ENCODE measurements at regions not wholly inside any gene's neighbourhood (a gene's known extent, or its start where the extent isn't known, plus 50 kb on each side); places are given as distances from the start of the nearest gene placed in this dataset.
"Not testable (repeated sequence)": the region's sequence is repeated elsewhere in the genome, so short reads cannot be mapped to it uniquely, and the experiment has no call there.

DNA sequence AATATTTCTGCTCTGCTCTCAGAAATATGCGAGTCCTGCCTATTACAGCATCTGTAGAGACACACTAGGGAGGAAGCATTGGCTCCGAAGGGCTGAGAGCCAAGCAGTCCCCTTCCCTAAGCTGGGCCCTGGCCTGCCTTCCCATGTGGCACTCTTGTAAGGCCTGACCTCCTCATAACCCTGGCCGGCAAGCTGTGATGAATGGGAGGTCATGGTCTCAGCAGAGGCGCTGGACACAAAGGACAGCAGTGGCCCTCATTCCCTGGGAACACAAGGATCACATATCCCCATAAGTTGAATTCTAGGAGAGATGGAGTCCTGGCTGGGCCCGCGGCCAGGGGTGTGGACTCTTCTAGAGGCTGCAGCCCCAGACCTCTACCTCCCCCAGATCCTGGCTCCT lies 483.3 kb downstream of the ZNF536 start:
- H3K27me3 ChIP-seq (ENCODE audit: control insufficient read depth, insufficient read depth, low read length), result no peaks in the 10 kb centered on the region
- no peak overlapping the region for H3K4me3 ChIP-seq (ENCODE audit: insufficient read depth, low read depth, low read length)
- no peak for DNase-seq
- H3K36me3 ChIP-seq (replicated peaks; ENCODE audit: control insufficient read depth, insufficient read depth, low read length), result no peaks in the 10 kb centered on the region

DNA sequence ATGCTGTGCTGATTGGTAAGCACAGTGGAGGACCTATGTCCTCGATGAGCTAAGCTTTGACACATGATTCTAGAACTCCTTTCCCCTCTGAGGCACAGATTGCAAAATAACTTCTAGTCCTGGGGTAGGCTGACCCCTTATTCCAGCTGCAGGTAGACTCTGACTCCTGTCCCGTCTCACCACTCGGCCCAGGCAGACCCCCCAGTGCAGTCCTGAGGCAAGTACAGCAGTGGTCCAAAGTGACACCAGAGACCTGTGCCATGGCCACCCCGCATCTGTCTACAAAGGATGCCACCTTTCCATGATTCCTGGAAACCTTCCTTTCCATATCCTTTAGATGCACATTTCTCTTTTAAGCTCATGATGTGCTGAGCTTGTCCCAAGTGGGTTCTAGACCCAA lies 482.5 kb downstream of the ZNF536 start:
- Histone ChIP-seq H3K27me3 (ENCODE audit: control insufficient read depth, insufficient read depth, low read length) (no peaks in the 10 kb centered on the region), H3K4me3 (ENCODE audit: insufficient read depth, low read depth, low read length) (no peak overlapping the region), H3K36me3 (replicated peaks; ENCODE audit: control insufficient read depth, insufficient read depth, low read length) (no peaks in the 10 kb centered on the region)
- DNase-seq, result no peak

DNA sequence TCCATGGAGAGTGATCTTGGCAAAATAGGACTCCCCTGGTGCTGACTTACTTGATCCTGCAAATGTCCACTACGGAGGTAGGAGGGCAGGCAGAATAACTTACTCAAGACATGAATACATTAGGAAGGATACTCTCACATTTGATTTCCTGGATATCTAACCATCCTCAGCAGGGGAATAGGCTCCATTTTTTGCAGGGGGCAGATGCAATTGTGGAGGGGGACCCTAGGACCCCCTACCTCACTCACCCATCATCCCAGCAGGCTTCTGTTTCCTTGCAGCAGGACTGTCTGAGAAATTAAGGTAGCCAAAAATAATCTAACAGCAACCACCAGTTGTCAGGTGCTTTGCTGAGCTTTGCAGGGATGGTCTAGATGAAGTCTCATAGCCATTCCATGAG lies 482.0 kb downstream of the ZNF536 start:
- Histone ChIP-seq H3K36me3 (replicated peaks; ENCODE audit: control insufficient read depth, insufficient read depth, low read length) (no peaks in the 10 kb centered on the region), H3K27me3 (ENCODE audit: control insufficient read depth, insufficient read depth, low read length) (no peaks in the 10 kb centered on the region), H3K4me3 (ENCODE audit: insufficient read depth, low read depth, low read length) (no peak overlapping the region)
- no peak for DNase-seq

DNA sequence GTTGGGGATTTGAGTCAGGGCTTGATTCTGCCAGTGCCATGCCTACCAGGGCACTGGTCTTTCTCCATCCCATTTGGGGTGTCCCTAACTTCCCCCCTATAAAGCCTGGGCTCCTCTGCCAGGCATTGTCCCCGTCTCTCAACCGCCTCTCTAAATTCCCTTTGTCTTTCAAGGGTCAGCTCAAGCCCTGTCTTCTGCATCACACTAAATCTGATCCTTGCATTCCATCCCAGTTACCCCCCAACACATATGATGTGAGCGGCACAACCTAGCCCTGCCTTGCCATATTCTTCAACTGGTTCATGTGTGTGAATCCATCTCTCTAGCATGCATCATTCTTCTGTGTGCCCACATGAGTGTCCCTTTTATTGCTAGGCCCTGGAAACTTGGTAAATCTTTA lies 480.9 kb downstream of the ZNF536 start:
- Histone ChIP-seq H3K4me3 (ENCODE audit: insufficient read depth, low read depth, low read length) (no peak overlapping the region), H3K36me3 (replicated peaks; ENCODE audit: control insufficient read depth, insufficient read depth, low read length) (no peaks in the 10 kb centered on the region), H3K27me3 (ENCODE audit: control insufficient read depth, insufficient read depth, low read length) (no peaks in the 10 kb centered on the region)
- no peak for DNase-seq

DNA sequence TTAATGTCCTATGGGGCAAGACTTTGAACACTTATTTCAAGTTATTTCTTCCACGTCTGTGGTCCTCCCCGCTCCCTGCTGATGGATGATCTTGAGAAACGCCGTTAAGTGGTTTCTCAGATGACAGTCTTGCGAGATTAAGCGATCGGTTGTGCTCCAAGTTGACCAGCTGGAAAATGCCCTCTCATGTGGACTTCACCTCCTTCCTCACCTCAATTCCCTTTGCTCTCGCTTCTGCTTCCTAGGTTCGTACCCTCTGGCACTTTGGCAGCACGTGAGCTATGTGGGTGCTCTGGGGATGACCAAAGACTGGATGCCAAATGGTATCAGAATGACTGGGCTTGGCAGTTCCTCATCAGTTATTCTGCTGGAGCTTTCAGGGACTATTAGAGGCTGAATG lies 480.0 kb downstream of the ZNF536 start:
- H3K4me3 ChIP-seq (ENCODE audit: insufficient read depth, low read depth, low read length), result no peak overlapping the region
- H3K36me3 ChIP-seq (replicated peaks; ENCODE audit: control insufficient read depth, insufficient read depth, low read length), result no peaks in the 10 kb centered on the region
- no peaks in the 10 kb centered on the region for H3K27me3 ChIP-seq (ENCODE audit: control insufficient read depth, insufficient read depth, low read length)
- DNase-seq, result no peak

DNA sequence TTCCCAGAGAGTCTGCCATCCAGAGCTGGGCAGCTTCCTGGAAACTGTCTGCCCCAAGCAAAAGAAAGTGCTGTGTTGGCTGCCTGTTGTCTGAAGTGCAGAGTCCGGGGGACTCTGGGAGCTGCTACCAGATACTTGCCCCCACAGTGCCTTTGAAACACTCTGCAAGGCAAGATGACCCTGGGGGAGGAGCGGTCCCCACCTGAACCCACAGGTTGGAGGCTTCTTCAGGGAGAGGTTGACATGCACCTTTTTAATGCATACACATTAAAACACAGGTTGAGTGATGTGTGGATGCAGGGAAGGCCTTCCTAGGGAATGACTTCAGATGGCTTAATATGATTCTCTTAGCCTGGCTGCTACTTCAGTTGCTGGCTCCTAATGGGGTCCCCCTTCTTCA lies 479.5 kb downstream of the ZNF536 start:
- no peak overlapping the region for H3K4me3 ChIP-seq (ENCODE audit: insufficient read depth, low read depth, low read length)
- DNase-seq, result no peak
- H3K27me3 ChIP-seq (ENCODE audit: control insufficient read depth, insufficient read depth, low read length), result no peaks in the 10 kb centered on the region
- H3K36me3 ChIP-seq (replicated peaks; ENCODE audit: control insufficient read depth, insufficient read depth, low read length), result no peaks in the 10 kb centered on the region

DNA sequence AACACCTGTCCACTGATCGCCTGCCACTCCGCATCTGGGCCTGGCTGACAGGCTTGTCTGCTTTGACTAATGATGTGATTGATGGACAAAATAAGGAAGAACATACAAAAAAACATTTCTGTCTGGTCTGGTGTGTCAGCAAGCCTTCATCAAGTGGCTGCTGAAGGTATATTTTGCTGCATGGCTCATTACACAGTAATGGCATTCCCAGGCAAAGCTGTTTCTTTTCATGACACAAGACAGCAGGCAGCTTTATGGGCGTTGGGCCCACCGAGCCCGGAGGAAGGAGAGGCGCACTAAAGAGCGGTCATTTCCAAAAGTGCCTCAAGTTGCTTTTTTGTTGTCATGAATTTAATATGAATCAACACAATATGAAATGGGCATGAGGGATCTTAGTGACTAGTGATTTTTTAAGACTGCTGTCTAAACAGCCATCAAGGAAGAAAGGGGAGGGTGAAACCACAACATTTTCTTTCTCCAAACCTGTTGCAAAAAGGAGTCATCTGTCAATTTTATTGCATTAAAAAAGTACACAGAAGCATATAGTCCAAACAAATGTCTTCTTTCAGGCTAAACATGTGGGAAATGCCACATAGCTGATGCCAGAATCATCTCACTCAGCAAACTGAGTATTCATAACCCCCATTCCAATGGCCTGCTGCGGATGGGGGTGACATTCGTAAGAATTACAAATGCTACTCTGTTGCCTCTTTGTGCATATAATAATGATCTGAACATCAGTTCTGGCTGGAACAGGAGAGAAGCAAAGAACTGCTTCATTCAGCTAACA lies 476.6 kb downstream of the ZNF536 start:
- H3K4me3 ChIP-seq (ENCODE audit: insufficient read depth, low read depth, low read length), result no peak overlapping the region
- no peak for DNase-seq
- H3K27me3 ChIP-seq (ENCODE audit: control insufficient read depth, insufficient read depth, low read length), result no peaks in the 10 kb centered on the region
- H3K36me3 ChIP-seq (replicated peaks; ENCODE audit: control insufficient read depth, insufficient read depth, low read length), result no peaks in the 10 kb centered on the region

DNA sequence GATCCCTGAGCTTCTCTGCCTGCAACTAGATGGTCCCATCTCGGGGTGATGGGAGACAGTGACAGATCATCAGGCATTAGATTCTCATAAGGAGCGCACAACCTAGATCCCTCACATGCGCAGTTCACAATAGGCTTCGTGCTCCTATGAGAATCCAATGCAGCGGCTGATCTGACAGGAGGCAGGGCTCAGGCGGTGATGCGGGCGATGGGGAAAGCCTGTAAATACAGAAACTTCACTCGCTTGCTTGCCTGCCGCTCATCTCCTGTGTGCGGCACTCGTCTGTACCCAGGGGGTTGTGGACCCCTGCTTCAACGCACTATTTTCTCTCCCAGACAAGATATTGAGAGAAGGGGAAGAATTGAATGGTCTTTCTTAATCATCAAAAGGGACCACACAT lies 473.9 kb downstream of the ZNF536 start:
- no peaks in the 10 kb centered on the region for H3K36me3 ChIP-seq (replicated peaks; ENCODE audit: control insufficient read depth, insufficient read depth, low read length)
- H3K4me3 ChIP-seq (ENCODE audit: insufficient read depth, low read depth, low read length), result no peak overlapping the region
- no peaks in the 10 kb centered on the region for H3K27me3 ChIP-seq (ENCODE audit: control insufficient read depth, insufficient read depth, low read length)
- no peak for DNase-seq

DNA sequence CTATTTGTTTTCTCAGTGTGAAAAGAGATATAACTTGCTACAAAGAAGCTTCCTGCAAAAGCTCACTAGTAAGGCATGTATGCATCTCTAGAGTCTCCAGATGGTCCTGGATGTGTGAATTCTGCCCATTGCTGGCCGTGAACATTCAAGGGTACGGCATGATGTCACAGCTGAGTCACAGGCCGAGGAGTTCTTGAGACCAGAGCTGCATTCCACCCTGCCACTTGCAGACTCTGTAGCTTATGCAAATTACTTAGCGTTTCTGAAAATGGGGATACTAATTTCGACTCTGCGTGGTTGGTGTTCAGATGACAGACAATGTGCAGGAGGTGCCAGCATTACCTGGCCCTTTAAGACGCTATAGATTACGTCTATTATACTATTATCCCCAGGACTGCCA lies 470.7 kb downstream of the ZNF536 start:
- no peaks in the 10 kb centered on the region for H3K27me3 ChIP-seq (ENCODE audit: control insufficient read depth, insufficient read depth, low read length)
- no peak for DNase-seq
- no peak overlapping the region for H3K4me3 ChIP-seq (ENCODE audit: insufficient read depth, low read depth, low read length)
- H3K36me3 ChIP-seq (replicated peaks; ENCODE audit: control insufficient read depth, insufficient read depth, low read length), result no peaks in the 10 kb centered on the region

DNA sequence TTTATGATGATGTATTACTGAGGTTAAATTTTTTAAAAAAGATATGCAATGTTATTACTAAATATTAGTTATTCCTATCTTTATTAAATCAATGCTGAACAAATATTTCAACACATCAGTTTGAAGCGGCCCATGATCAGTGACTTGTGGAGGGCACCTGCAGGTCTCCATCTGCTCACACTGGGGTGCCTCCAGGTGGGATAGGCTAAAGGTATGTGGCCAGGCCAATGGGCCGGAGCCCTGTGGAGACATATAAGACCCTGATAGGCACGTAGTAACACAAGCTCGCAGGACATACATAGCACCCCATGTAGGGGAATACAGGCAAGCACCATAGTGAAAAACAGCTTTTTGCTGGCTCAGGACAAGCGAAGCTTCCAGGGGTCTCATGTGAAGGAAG lies 469.8 kb downstream of the ZNF536 start:
- no peaks in the 10 kb centered on the region for H3K27me3 ChIP-seq (ENCODE audit: control insufficient read depth, insufficient read depth, low read length)
- no peak overlapping the region for H3K4me3 ChIP-seq (ENCODE audit: insufficient read depth, low read depth, low read length)
- H3K36me3 ChIP-seq (replicated peaks; ENCODE audit: control insufficient read depth, insufficient read depth, low read length), result no peaks in the 10 kb centered on the region
- no peak for DNase-seq

DNA sequence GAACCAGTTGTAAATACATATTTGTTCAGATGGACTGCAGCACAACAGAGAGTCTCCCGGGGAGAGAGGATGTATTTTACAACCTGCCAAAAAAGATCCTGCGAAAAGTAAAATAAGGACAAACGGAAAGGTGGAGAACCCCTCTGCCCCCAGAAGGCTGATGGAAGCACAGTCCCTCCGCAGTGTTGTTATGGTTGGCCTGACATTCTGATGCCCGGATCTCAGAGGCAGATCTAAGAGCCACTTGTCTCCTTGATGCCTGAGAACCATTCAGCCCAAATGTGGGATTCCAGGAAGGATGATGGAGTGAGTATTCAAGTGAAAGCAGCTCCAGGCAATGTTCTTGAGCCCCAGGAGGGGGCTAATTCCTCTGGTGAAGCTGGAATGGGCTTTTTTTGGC lies 458.7 kb downstream of the ZNF536 start:
- no peak for DNase-seq
- H3K4me3 ChIP-seq (ENCODE audit: insufficient read depth, low read depth, low read length), result no peak overlapping the region

DNA sequence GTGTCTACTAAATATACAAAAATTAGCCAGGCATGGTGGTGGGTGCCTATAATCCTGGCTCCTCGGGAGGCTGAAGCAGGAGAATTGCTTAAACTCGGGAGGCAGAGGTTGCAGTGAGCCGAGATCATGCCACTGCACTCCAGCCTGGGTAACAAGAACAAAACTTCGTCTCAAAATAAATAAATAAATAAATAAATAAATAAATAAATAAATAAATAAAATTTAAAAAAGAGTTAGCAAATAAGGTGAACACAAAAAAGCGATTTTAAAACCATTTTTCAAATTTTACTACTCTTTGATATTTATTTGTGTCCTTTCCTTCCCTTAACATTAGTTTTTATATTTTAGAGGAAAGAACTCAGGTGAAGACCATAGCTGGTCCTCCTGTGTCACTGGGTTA lies 453.3 kb downstream of the ZNF536 start:
- DNase-seq; H3K4me3 ChIP-seq (ENCODE audit: insufficient read depth, low read depth, low read length); H3K27me3 ChIP-seq (ENCODE audit: control insufficient read depth, insufficient read depth, low read length); H3K36me3 ChIP-seq (replicated peaks; ENCODE audit: control insufficient read depth, insufficient read depth, low read length): not testable (repeated sequence)

More for the DNA sequence above, 458.7 kb downstream of the ZNF536 start:
- Histone ChIP-seq H3K27me3 (ENCODE audit: control insufficient read depth, insufficient read depth, low read length) (no peaks in the 10 kb centered on the region), H3K36me3 (replicated peaks; ENCODE audit: control insufficient read depth, insufficient read depth, low read length) (no peaks in the 10 kb centered on the region)

DNA sequence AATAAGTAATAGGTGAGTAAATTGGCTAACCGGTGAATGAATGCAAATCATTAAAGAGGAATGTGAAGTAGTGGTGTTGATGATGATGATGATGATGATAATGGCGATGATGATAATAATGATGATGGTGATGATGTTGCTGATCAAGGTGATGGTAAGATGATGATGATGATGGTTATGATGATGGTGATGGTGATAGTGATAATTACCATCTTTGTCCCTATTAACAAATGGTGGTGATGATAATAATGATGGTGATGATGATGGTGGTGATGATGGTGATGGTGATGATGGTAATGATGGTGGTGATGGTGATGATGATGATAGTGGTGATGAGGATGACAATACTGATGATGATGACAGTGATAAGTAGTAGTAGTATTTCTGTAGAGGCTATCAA lies 452.6 kb downstream of the ZNF536 start:
- no peak for DNase-seq
- Histone ChIP-seq H3K36me3 (replicated peaks; ENCODE audit: control insufficient read depth, insufficient read depth, low read length) (no peaks in the 10 kb centered on the region), H3K27me3 (ENCODE audit: control insufficient read depth, insufficient read depth, low read length) (no peaks in the 10 kb centered on the region), H3K4me3 (ENCODE audit: insufficient read depth, low read depth, low read length) (no peak overlapping the region)

DNA sequence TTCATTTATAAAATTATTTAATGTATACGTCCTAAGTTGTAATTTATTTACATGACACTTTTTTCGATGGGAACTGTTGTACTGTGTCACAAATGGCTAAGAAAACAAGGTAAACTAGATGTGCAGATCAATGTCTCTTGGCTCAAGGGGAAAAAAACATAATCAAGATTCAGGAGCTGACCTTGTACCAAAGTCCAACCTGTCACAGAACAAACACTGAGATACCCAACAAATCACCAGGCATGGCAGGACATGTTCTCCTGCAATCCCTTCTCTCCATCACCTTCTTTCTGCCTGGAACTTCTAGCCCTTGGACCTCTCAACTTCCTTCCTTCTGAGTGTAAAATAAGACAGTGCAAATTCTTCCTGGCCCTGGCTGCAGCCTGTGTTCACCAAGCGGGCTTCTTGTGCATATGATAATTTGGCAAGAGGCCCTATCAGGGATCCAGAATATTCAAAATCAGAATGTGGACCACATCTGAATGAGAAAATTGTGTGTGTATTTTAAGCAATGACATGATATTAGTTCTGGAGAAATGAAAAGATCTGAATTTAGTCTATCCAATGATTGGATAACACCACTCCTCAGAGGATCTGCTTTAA lies 445.9 kb downstream of the ZNF536 start:
- no peaks in the 10 kb centered on the region for H3K36me3 ChIP-seq (replicated peaks; ENCODE audit: control insufficient read depth, insufficient read depth, low read length)

DNA sequence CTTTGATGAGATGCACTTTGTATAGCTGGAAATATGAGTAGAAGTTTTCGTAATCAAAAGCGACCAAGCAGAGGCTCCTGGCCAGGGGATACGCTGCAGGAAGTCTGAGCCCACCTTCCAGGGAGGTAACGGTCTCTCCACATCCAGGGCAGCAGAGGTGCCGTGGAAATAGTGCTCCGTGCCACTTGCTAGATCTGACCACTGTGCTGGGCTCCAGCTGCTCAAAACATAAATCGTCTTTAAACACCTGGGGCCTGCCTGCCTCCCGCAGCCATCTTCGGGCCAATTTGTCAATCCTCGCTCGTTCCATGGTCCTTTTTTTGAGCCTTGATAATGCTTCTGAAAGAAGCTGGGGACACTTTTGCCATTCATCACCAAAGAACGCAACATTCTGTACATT lies 445.0 kb downstream of the ZNF536 start:
- no peaks in the 10 kb centered on the region for H3K36me3 ChIP-seq (replicated peaks; ENCODE audit: control insufficient read depth, insufficient read depth, low read length)
- H3K27me3 ChIP-seq (ENCODE audit: control insufficient read depth, insufficient read depth, low read length), result no peaks in the 10 kb centered on the region; the same call in 1 of the 2 replicates
- no peak for DNase-seq
- no peak overlapping the region for H3K4me3 ChIP-seq (ENCODE audit: insufficient read depth, low read depth, low read length)

More for the DNA sequence above, 445.9 kb downstream of the ZNF536 start:
- Histone ChIP-seq H3K27me3 (ENCODE audit: control insufficient read depth, insufficient read depth, low read length) (no peaks in the 10 kb centered on the region; the same call in 1 of the 2 replicates), H3K4me3 (ENCODE audit: insufficient read depth, low read depth, low read length) (no peak overlapping the region)
- DNase-seq, result no peak
